Nucleus accumbens (tissue), 56 donors: ENCODE measurements at regions not wholly inside any gene's neighbourhood (a gene's known extent, or its start where the extent isn't known, plus 50 kb on each side); places are given as distances from the start of the nearest gene placed in this dataset.
"Not testable (repeated sequence)": the region's sequence is repeated elsewhere in the genome, so short reads cannot be mapped to it uniquely, and the experiment has no call there.

Experiments used
- DNase-seq, 56 donors: peaks; one replicate each; lab custom pipeline; 2025; lab: John Stamatoyannopoulos, UW

GRCh38 chr4:138598226-138598625 lies 356.1 kb upstream of the SLC7A11 start:
- DNase-seq = no peak

- DNase-seq = no peak
Measured at GRCh38 chr4:138596896-138597295, 354.7 kb upstream of the SLC7A11 start.

GRCh38 chr4:138595731-138596460 lies 353.7 kb upstream of the SLC7A11 start:
- DNase-seq = no peak

GRCh38 chr4:138595171-138595570 lies 353.0 kb upstream of the SLC7A11 start:
- no peak for DNase-seq

GRCh38 chr4:138592796-138593195 lies 350.6 kb upstream of the SLC7A11 start:
- no peak for DNase-seq

GRCh38 chr4:138591808-138592207 lies 349.7 kb upstream of the SLC7A11 start:
- no peak for DNase-seq

GRCh38 chr4:138588501-138588900 lies 346.4 kb upstream of the SLC7A11 start:
- DNase-seq = no peak

- DNase-seq = no peak
Measured at GRCh38 chr4:138579146-138579545, 337.0 kb upstream of the SLC7A11 start.

- DNase-seq = not testable (repeated sequence)
Measured at GRCh38 chr4:138577826-138578225, 335.7 kb upstream of the SLC7A11 start.

GRCh38 chr4:138577145-138577544 lies 335.0 kb upstream of the SLC7A11 start:
- no peak for DNase-seq

- DNase-seq = no peak
Measured at GRCh38 chr4:138576684-138577083, 334.5 kb upstream of the SLC7A11 start.

- no peak for DNase-seq
Measured at GRCh38 chr4:138573246-138573645, 331.1 kb upstream of the SLC7A11 start.

- no peak for DNase-seq
Measured at GRCh38 chr4:138572007-138572406, 329.9 kb upstream of the SLC7A11 start.

GRCh38 chr4:138567696-138568095 lies 325.5 kb upstream of the SLC7A11 start:
- no peak for DNase-seq

GRCh38 chr4:138565576-138565975 lies 323.4 kb upstream of the SLC7A11 start:
- no peak for DNase-seq

GRCh38 chr4:138562544-138562991 lies 320.4 kb upstream of the SLC7A11 start:
- DNase-seq = no peak

GRCh38 chr4:138561906-138562305 lies 319.8 kb upstream of the SLC7A11 start:
- no peak for DNase-seq

- no peak for DNase-seq
Measured at GRCh38 chr4:138561276-138561880, 319.2 kb upstream of the SLC7A11 start.

GRCh38 chr4:138560448-138560847 lies 318.3 kb upstream of the SLC7A11 start:
- DNase-seq = no peak

- no peak for DNase-seq
Measured at GRCh38 chr4:138558886-138559285, 316.7 kb upstream of the SLC7A11 start.

GRCh38 chr4:138555584-138555983 lies 313.4 kb upstream of the SLC7A11 start:
- DNase-seq = no peak

GRCh38 chr4:138555108-138555507 lies 313.0 kb upstream of the SLC7A11 start:
- DNase-seq = no peak
